ENCODE measurements at regions not wholly inside any gene's neighbourhood (a gene's known extent, or its start where the extent isn't known, plus 50 kb on each side); places are given as distances from the start of the nearest gene placed in this dataset.
A peak's percentile ranks its signal among the peaks of the same experiment; 100 is the strongest.

DNA sequence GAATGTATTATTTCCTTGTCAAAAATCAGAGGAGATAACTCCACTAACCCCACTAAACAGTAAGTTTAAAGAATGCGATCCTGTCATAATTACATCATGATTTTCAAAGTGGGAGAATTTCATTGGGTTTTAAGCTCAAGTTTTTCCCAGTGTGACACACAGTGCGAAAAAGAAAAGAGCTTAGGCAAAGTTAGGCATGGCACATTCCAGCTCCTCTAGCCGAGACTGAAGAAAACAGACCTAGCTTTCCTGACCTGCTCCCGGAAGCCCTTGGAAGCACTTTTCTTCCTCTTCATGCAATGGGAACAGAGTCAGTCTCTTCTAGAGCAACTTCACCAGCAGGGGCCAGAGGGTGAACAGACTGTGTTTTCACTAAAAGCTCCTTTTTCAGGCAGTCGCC, 76.6 kb upstream of the AKIP1 start:
- CTCF ChIA-PET: no interaction called here
- H3K27me3 ChIP-seq (ENCODE audit: control insufficient read depth in 2 of 2, insufficient read depth in 2 of 2, low read length in 2 of 2): no peaks in the 10 kb centered on the region
- H3K27me3 Mint-ChIP-seq: peaks cover 0 to 29% (median 4%) of the 10 kb centered on the region in 5 donors
- H3K36me3 Mint-ChIP-seq: no peaks in the 10 kb centered on the region
- H3K4me1 Mint-ChIP-seq: peaks cover 0 to 19% (median 0%) of the 10 kb centered on the region in 7 donors
- no peaks in the 10 kb centered on the region for H3K4me1 ChIP-seq (ENCODE audit: control insufficient read depth in 2 of 2, insufficient read depth in 2 of 2, low read length in 2 of 2)
- no peak overlapping the region for H3K4me3 Mint-ChIP-seq
- no peak overlapping the region for H3K4me3 ChIP-seq (ENCODE audit: low read length)
- H3K9me3 Mint-ChIP-seq: no peaks in the 10 kb centered on the region
- POLR2A ChIA-PET: no interaction called here
- H3K9me3 ChIP-seq (ENCODE audit: control insufficient read depth in 2 of 3, low read length in 3 of 3): no peaks in the 10 kb centered on the region
- H3K27ac ChIP-seq (ENCODE audit: low read depth, low read length): no peak overlapping the region
- intact Hi-C loops (cut with micrococcal nuclease): no loop called here
- no peaks in the 10 kb centered on the region for H3K36me3 ChIP-seq (ENCODE audit: control insufficient read depth in 2 of 3, insufficient read depth in 3 of 3, low read length in 3 of 3)
- DNase-seq (no peak), ATAC-seq (no peak)
- no peak overlapping the region for H3K27ac Mint-ChIP-seq

GRCh38 chr11:8838248-8838647, 72.7 kb upstream of the AKIP1 start:
- Histone ChIP-seq H3K4me3 (ENCODE audit: low read length) (no peak overlapping the region), H3K4me1 (ENCODE audit: control insufficient read depth in 2 of 2, insufficient read depth in 2 of 2, low read length in 2 of 2) (no peaks in the 10 kb centered on the region), H3K27ac (ENCODE audit: low read depth, low read length) (no peak overlapping the region), H3K27me3 (ENCODE audit: control insufficient read depth in 2 of 2, insufficient read depth in 2 of 2, low read length in 2 of 2) (no peaks in the 10 kb centered on the region), H3K9me3 (ENCODE audit: control insufficient read depth in 2 of 3, low read length in 3 of 3) (no peaks in the 10 kb centered on the region), H3K36me3 (ENCODE audit: control insufficient read depth in 2 of 3, insufficient read depth in 3 of 3, low read length in 3 of 3) (no peaks in the 10 kb centered on the region)
- H3K9me3 Mint-ChIP-seq: no peaks in the 10 kb centered on the region
- no peak overlapping the region for H3K4me3 Mint-ChIP-seq
- peaks cover 0 to 28% (median 6%) of the 10 kb centered on the region in 5 donors for H3K27me3 Mint-ChIP-seq
- H3K4me1 Mint-ChIP-seq: peaks cover 0 to 18% (median 0%) of the 10 kb centered on the region in 7 donors
- H3K36me3 Mint-ChIP-seq: no peaks in the 10 kb centered on the region
- DNase-seq: no peak
- intact Hi-C loops (cut with micrococcal nuclease): no loop called here
- ChIA-PET POLR2A (no interaction called here), CTCF (no interaction called here)
- no peak for ATAC-seq
- no peak overlapping the region for H3K27ac Mint-ChIP-seq

DNA sequence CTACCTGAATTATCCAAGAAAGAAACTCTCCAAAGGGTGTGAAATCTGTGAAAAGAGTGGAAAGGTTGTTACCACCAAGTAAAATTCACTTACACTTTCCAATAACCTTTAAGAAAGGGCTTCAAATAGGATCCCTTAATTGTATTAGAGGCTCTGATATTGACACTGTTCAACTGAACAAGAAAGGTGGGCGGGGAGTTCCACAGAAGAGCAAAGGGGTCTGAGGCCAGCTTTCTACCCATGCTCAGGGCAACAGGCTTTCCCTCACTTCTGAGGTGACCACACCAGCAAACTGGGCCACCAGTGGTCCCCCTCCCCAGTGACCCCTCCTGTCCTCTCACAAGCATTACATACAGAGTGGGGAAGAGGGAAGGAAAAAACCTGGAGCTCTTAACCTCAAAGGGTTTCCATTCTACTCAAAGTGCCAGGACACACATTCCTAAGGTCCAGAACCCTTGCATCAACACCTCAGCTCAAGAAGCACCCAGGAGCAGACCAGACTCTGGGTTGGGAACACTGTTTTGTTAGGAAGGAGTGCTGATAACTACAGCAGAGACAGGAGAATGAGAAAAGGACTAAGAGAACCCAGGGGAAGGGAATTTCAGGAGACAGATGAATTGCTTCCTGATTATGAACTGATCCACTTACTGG, 71.6 kb upstream of the AKIP1 start:
- H3K4me3 ChIP-seq (ENCODE audit: low read length): no peak overlapping the region
- Mint-ChIP-seq H3K4me3 (no peak overlapping the region), H3K36me3 (no peaks in the 10 kb centered on the region), H3K9me3 (no peaks in the 10 kb centered on the region), H3K4me1 (peaks cover 0 to 7% (median 0%) of the 10 kb centered on the region in 7 donors), H3K27me3 (peaks cover 5 to 33% (median 7%) of the 10 kb centered on the region in 5 donors), H3K27ac (no peak overlapping the region)
- DNase-seq (no peak), ATAC-seq (no peak)
- CTCF ChIA-PET: no interaction called here
- no peaks in the 10 kb centered on the region for H3K9me3 ChIP-seq (ENCODE audit: control insufficient read depth in 2 of 3, low read length in 3 of 3)
- no peaks in the 10 kb centered on the region for H3K4me1 ChIP-seq (ENCODE audit: control insufficient read depth in 2 of 2, insufficient read depth in 2 of 2, low read length in 2 of 2)
- H3K27ac ChIP-seq (ENCODE audit: low read depth, low read length): no peak overlapping the region
- H3K27me3 ChIP-seq (ENCODE audit: control insufficient read depth in 2 of 2, insufficient read depth in 2 of 2, low read length in 2 of 2): no peaks in the 10 kb centered on the region
- no peaks in the 10 kb centered on the region for H3K36me3 ChIP-seq (ENCODE audit: control insufficient read depth in 2 of 3, insufficient read depth in 3 of 3, low read length in 3 of 3)
- POLR2A ChIA-PET: no interaction called here
- intact Hi-C loops (cut with micrococcal nuclease): no loop called here

DNA sequence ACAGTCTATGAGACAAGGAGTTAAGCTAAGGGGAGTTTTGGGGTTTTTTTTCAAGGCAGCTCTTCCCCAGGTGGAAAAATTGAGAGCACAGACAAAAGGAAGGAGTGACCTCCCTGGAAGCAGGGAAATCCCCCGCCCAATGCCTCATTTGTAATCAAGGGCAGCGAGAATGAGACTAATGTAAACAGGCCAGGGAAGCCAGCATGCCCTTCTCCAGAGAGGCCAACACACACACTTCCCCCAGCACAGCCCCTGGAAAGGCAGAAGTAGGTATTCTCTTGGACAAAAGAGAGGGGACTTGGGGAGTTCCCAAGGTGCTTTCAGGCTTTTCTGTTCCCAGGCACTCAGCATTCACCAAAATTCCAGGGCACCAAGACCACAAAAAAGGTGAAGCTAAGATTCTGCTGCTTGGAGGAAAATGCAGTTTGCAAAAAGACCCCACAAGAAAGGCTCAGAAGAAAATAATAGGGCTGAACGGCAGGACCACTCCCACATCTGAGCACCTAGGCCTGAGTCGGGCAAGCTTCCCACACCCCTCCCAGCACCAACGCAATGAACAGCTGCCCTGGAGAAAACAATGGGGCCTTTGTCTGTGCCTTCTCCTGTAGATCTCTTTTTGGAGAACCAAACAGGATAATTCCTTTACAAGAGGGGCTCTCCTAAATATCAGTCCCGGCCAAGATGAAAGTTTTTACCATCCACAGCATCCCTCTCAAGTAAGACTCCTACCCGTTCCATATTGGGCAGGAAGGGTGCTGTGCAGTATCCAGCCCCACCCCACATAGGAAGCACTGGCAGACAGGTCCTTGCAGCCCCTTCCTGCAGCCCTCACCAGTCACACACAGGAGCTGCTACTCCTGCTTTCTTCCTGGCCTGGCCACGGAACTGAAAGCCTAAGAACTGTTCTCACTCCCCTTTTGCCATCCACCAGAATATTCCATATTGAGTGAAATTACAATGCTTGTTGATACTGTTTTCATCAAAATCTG, 70.7 kb upstream of the AKIP1 start:
- H3K9me3 Mint-ChIP-seq: no peaks in the 10 kb centered on the region
- ChIA-PET POLR2A (no interaction called here), CTCF (no interaction called here)
- Histone ChIP-seq H3K4me1 (ENCODE audit: control insufficient read depth in 2 of 2, insufficient read depth in 2 of 2, low read length in 2 of 2) (no peaks in the 10 kb centered on the region), H3K27me3 (ENCODE audit: control insufficient read depth in 2 of 2, insufficient read depth in 2 of 2, low read length in 2 of 2) (no peaks in the 10 kb centered on the region), H3K4me3 (ENCODE audit: low read length) (no peak overlapping the region), H3K9me3 (ENCODE audit: control insufficient read depth in 2 of 3, low read length in 3 of 3) (no peaks in the 10 kb centered on the region), H3K36me3 (ENCODE audit: control insufficient read depth in 2 of 3, insufficient read depth in 3 of 3, low read length in 3 of 3) (no peaks in the 10 kb centered on the region), H3K27ac (ENCODE audit: low read depth, low read length) (no peak overlapping the region)
- no peak overlapping the region for H3K27ac Mint-ChIP-seq
- intact Hi-C loops (cut with micrococcal nuclease): loop anchor here in 1 of 2 donors (10.0 kb wide), 1 partner anchor 65 kb away; no protein-coding TSS in a partner anchor
- H3K27me3 Mint-ChIP-seq: peaks cover 5 to 29% (median 7%) of the 10 kb centered on the region in 5 donors
- H3K4me3 Mint-ChIP-seq: no peak overlapping the region
- peak in 1 of 9 donors; percentile 52 for DNase-seq
- no peaks in the 10 kb centered on the region for H3K36me3 Mint-ChIP-seq
- peaks cover 0 to 7% (median 0%) of the 10 kb centered on the region in 7 donors for H3K4me1 Mint-ChIP-seq
- ATAC-seq: no peak

GRCh38 chr11:8841899-8842298, 69.1 kb upstream of the AKIP1 start:
- Histone ChIP-seq H3K4me1 (ENCODE audit: control insufficient read depth in 2 of 2, insufficient read depth in 2 of 2, low read length in 2 of 2) (no peaks in the 10 kb centered on the region), H3K27me3 (ENCODE audit: control insufficient read depth in 2 of 2, insufficient read depth in 2 of 2, low read length in 2 of 2) (no peaks in the 10 kb centered on the region), H3K9me3 (ENCODE audit: control insufficient read depth in 2 of 3, low read length in 3 of 3) (no peaks in the 10 kb centered on the region), H3K4me3 (ENCODE audit: low read length) (no peak overlapping the region), H3K27ac (ENCODE audit: low read depth, low read length) (no peak overlapping the region), H3K36me3 (ENCODE audit: control insufficient read depth in 2 of 3, insufficient read depth in 3 of 3, low read length in 3 of 3) (no peaks in the 10 kb centered on the region)
- H3K27ac Mint-ChIP-seq: no peak overlapping the region
- no peak overlapping the region for H3K4me3 Mint-ChIP-seq
- POLR2A ChIA-PET: no interaction called here
- ATAC-seq (no peak), DNase-seq (no peak)
- intact Hi-C loops (cut with micrococcal nuclease): loop anchor here in 1 of 2 donors (10.0 kb wide), 1 partner anchor 63 kb away; no protein-coding TSS in a partner anchor
- H3K27me3 Mint-ChIP-seq: peaks cover 5 to 27% (median 16%) of the 10 kb centered on the region in 5 donors
- H3K9me3 Mint-ChIP-seq: peaks cover 0 to 1% (median 0%) of the 10 kb centered on the region in 11 donors
- no peaks in the 10 kb centered on the region for H3K36me3 Mint-ChIP-seq
- CTCF ChIA-PET: no interaction called here
- peaks cover 0 to 7% (median 0%) of the 10 kb centered on the region in 7 donors for H3K4me1 Mint-ChIP-seq

DNA sequence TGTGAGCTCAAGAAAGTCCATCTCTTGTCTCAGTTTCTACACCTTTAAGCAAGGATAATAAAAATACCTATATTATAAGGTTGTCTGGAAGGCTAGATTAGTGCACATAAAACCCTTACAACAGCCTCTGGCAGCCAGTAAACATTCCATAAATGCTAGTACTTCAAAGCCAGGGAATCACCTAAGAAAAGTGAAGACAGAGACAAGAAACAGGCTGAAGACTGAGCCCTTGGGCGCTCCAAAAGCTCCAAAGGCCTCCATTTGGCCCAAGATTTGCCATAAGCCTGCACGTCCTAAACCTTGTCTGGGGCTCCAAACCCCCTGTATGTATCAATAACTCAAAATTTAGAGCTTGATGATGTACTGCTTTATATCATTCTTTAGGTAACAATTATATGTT, 52.2 kb upstream of the AKIP1 start:
- ChIA-PET CTCF (no interaction called here), POLR2A (no interaction called here)
- H3K9me3 Mint-ChIP-seq: peaks cover 0 to 2% (median 0%) of the 10 kb centered on the region in 11 donors
- H3K27me3 Mint-ChIP-seq: peaks cover 11 to 38% (median 19%) of the 10 kb centered on the region in 5 donors
- Histone ChIP-seq H3K27ac (ENCODE audit: low read depth, low read length) (no peak overlapping the region), H3K4me1 (ENCODE audit: control insufficient read depth in 2 of 2, insufficient read depth in 2 of 2, low read length in 2 of 2) (no peaks in the 10 kb centered on the region), H3K9me3 (ENCODE audit: control insufficient read depth in 2 of 3, low read length in 3 of 3) (no peaks in the 10 kb centered on the region), H3K27me3 (ENCODE audit: control insufficient read depth in 2 of 2, insufficient read depth in 2 of 2, low read length in 2 of 2) (no peaks in the 10 kb centered on the region), H3K36me3 (ENCODE audit: control insufficient read depth in 2 of 3, insufficient read depth in 3 of 3, low read length in 3 of 3) (no peaks in the 10 kb centered on the region), H3K4me3 (ENCODE audit: low read length) (no peak overlapping the region)
- no peak for DNase-seq
- H3K4me1 Mint-ChIP-seq: peaks cover 0 to 3% (median 0%) of the 10 kb centered on the region in 7 donors
- H3K4me3 Mint-ChIP-seq: no peak overlapping the region
- ATAC-seq: no peak
- H3K36me3 Mint-ChIP-seq: no peaks in the 10 kb centered on the region
- intact Hi-C loops (cut with micrococcal nuclease): no loop called here
- H3K27ac Mint-ChIP-seq: no peak overlapping the region

All from naive thymus-derived CD4-positive, alpha-beta T cell (primary cell).